ENCODE measurements at regions not wholly inside any gene's neighbourhood (a gene's known extent, or its start where the extent isn't known, plus 50 kb on each side); places are given as distances from the start of the nearest gene placed in this dataset.

DNA sequence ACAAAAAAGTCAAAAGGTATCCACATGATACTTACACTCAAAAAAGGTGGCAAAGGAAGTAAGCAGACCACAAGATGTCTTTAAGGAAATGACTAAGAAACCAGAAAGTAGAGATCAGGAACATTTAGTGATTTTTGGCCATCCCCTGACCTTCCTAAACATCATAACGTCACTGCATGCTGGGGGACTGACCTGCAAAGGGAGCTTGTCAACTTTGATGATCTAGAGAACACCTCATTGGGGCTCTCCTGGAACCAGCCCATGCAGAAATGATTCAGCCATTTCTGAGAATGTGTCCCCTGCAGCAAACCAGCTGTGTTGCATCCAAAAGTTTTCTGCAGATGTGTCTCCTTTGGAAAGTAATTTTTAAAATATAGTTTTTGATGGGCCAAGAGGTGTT is 152.2 kb upstream of the RASSF8 start:
- Histone ChIP-seq H3K9me3 (no peaks in the 10 kb centered on the region), H3K27ac (no peak overlapping the region), H3K4me3 (no peak overlapping the region), H3K36me3 (no peaks in the 10 kb centered on the region), H3K4me1 (no peaks in the 10 kb centered on the region), H3K27me3 (no peaks in the 10 kb centered on the region)
- DNase-seq (no peak), FAIRE-seq (no peak), ATAC-seq (no peak)
- WGBS, 2 donors: 41 to 53% methylated on average over 1 of the region's 1 CpG
- intact Hi-C loops (cut with DNase I): no loop called here
- TF ChIP-seq CTCF (IDR thresholded peaks at IDR 0.05): no peak

DNA sequence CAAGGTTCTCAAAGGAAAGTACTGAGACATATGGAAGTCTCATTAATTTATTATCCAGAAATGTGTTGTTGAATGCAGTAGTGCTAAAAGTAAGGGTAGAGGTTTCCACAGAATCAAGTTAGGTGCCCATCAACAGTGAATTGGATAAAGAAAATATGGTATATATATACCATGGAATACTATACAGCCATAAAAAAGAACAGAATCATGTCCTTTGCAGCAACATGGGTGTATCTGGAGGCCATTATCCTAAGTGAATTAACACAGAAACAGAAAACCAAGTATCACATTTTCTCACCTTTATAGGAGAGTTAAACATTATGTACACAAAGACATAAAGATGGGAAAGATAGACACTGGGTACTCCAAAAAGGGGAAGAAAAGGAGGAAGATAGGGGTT is 149.9 kb upstream of the RASSF8 start:
- intact Hi-C loops (cut with DNase I): no loop called here
- H3K27me3 ChIP-seq: no peaks in the 10 kb centered on the region
- no peak for DNase-seq
- no peak for TF ChIP-seq CTCF (IDR thresholded peaks at IDR 0.05)
- H3K4me3 ChIP-seq: no peak overlapping the region
- no peak for ATAC-seq
- no peak for FAIRE-seq
- no peaks in the 10 kb centered on the region for H3K4me1 ChIP-seq
- no peak overlapping the region for H3K27ac ChIP-seq
- H3K36me3 ChIP-seq: no peaks in the 10 kb centered on the region
- no peaks in the 10 kb centered on the region for H3K9me3 ChIP-seq

- Histone ChIP-seq H3K27ac (no peak overlapping the region), H3K4me3 (no peak overlapping the region), H3K36me3 (no peaks in the 10 kb centered on the region), H3K4me1 (no peaks in the 10 kb centered on the region), H3K27me3 (no peaks in the 10 kb centered on the region), H3K9me3 (no peaks in the 10 kb centered on the region)
- WGBS, 2 donors: 76 to 80% methylated on average over 1 of the region's 1 CpG
- ATAC-seq: no peak
- FAIRE-seq: no peak
- no peak for TF ChIP-seq CTCF (IDR thresholded peaks at IDR 0.05)
- intact Hi-C loops (cut with DNase I): no loop called here
- no peak for DNase-seq
These were observed 147.8 kb upstream of the RASSF8 start for GRCh38 chr12:25810683-25811082.

GRCh38 chr12:25811656-25812126 is 146.8 kb upstream of the RASSF8 start:
- no peak overlapping the region for H3K4me3 ChIP-seq

GRCh38 chr12:25812295-25812694 is 146.2 kb upstream of the RASSF8 start:
- FAIRE-seq: no peak
- 72 to 80% methylated on average over 4 of the region's 4 CpGs for WGBS, 2 donors

More at GRCh38 chr12:25811656-25812126, 146.8 kb upstream of the RASSF8 start:
- no peaks in the 10 kb centered on the region for H3K36me3 ChIP-seq
- 67 to 79% methylated on average over 5 of the region's 5 CpGs for WGBS, 2 donors
- FAIRE-seq: no peak
- intact Hi-C loops (cut with DNase I): no loop called here
- no peak for ATAC-seq
- H3K4me1 ChIP-seq: no peaks in the 10 kb centered on the region
- H3K27ac ChIP-seq: no peak overlapping the region
- no peaks in the 10 kb centered on the region for H3K27me3 ChIP-seq
- TF ChIP-seq CTCF (IDR thresholded peaks at IDR 0.05): no peak
- DNase-seq: no peak
- H3K9me3 ChIP-seq: no peaks in the 10 kb centered on the region

More at GRCh38 chr12:25812295-25812694, 146.2 kb upstream of the RASSF8 start:
- TF ChIP-seq CTCF (IDR thresholded peaks at IDR 0.05): no peak
- DNase-seq: no peak
- Histone ChIP-seq H3K27ac (no peak overlapping the region), H3K27me3 (no peaks in the 10 kb centered on the region), H3K4me1 (no peaks in the 10 kb centered on the region), H3K4me3 (no peak overlapping the region), H3K9me3 (no peaks in the 10 kb centered on the region), H3K36me3 (no peaks in the 10 kb centered on the region)
- no peak for ATAC-seq
- intact Hi-C loops (cut with DNase I): no loop called here

All from pancreas (tissue), 10 donors.